ENCODE measurements at regions not wholly inside any gene's neighbourhood (a gene's known extent, or its start where the extent isn't known, plus 50 kb on each side); places are given as distances from the start of the nearest gene placed in this dataset.
"Not testable (repeated sequence)": the region's sequence is repeated elsewhere in the genome, so short reads cannot be mapped to it uniquely, and the experiment has no call there.

DNA sequence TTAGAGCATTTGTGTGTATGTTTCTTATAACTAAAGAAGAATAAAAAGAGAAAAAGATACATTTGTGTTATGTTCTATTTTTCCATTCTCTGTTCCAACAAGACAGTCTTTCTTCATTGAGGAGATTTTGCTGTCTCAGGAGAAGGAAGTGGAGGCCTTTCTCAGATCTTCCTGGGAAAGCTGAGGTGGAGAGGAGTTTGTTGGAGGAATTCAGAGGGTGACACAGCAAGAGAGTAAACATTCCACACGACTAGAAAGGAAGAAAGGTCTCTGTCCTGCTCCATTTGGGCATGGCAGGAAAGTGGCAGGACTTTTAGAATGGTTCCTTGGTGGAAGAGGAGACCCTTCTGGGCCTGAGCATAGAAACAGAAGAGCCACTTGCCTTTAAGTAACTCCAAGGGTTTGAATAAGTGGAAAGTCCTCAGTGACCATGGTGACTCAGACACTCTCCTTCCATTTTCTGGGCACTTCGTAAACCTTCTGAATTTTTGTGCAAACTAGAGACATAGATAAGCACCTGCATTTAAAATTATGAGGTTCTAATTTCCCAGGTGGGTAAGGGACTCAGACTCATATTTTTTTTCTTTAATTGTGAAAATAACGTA lies 52.3 kb upstream of the COL5A2 start:
- FAIRE-seq = no peak
- TF ChIP-seq POLR2AphosphoS5 (IDR thresholded peaks at IDR 0.05; ENCODE audit: low read depth, low read length) = no peak
- TF ChIP-seq POLR2A (IDR thresholded peaks at IDR 0.05; ENCODE audit: low read depth, low read length) = no peak
- no peak for TF ChIP-seq PAX5 (IDR thresholded peaks at IDR 0.05; ENCODE audit: insufficient read depth, low read length, severe bottlenecking)
- TF ChIP-seq SPI1 (IDR thresholded peaks at IDR 0.05; ENCODE audit: low read depth, low read length) = no peak
- TF ChIP-seq POU2F2 (IDR thresholded peaks at IDR 0.05; ENCODE audit: low read depth, low read length) = no peak
- TF ChIP-seq TAF1 (IDR thresholded peaks at IDR 0.05; ENCODE audit: low read depth, low read length) = no peak
- no peak for DNase-seq (ENCODE audit: insufficient read length, low spot score)

DNA sequence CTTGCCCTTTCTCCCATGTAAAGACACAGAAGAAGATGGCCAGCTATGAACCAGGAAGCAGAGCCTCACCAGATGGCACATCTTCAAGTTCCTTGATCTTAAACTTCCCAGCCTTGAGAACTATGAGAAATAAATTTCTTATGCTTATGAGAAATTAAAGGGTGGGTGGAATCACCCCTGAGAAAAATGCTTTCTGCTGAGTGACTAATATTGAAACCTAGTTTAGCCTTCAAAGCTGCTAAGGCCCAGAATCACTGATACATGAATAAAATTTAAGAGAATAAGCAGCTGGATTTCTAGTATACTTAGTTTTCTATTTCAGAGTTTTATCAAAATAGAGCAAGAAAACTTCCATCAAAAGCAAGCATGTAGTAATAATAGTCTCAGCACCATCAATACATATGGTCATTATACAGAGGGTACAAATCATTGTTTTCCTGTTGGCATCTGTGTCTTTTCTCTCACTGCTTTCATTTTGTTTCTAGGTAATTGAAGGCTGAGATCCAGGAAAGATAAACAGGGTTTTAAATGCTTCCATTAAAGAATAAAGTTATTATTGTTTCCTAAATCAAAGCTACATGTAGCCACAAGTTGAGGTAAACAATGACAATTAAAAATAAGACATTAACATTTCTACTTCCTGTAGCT lies 53.3 kb upstream of the COL5A2 start:
- peak; percentile 0 for DNase-seq (ENCODE audit: insufficient read length, low spot score)
- no peak for FAIRE-seq
- TF ChIP-seq SPI1 (IDR thresholded peaks at IDR 0.05; ENCODE audit: low read depth, low read length) = no peak
- no peak for TF ChIP-seq POLR2AphosphoS5 (IDR thresholded peaks at IDR 0.05; ENCODE audit: low read depth, low read length)
- TF ChIP-seq POLR2A (IDR thresholded peaks at IDR 0.05; ENCODE audit: low read depth, low read length) = no peak
- no peak for TF ChIP-seq POU2F2 (IDR thresholded peaks at IDR 0.05; ENCODE audit: low read depth, low read length)

DNA sequence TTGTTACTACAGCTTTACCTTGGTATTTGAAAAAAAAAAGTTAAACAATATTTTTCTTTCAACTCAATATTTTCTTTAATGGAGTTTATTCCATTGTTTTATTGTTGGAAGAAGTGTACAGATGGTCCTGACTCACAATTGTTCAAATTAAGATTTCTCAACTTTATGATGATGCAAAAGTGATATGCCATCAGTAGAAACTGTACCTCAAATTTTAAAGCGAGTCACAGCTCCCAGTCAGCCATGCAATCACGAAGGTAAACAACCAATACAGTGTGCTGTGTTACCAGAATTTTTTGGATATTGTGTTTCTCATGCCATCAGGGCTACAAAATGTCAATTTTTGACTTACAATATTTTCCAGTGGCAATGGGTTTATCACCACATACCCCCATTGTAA lies 54.0 kb upstream of the COL5A2 start:
- TF ChIP-seq SPI1 (IDR thresholded peaks at IDR 0.05; ENCODE audit: low read depth, low read length) = no peak
- no peak for TF ChIP-seq POU2F2 (IDR thresholded peaks at IDR 0.05; ENCODE audit: low read depth, low read length)
- no peak for TF ChIP-seq PAX5 (IDR thresholded peaks at IDR 0.05; ENCODE audit: insufficient read depth, low read length, severe bottlenecking)
- TF ChIP-seq POLR2AphosphoS5 (IDR thresholded peaks at IDR 0.05; ENCODE audit: low read depth, low read length) = no peak
- no peak for TF ChIP-seq TAF1 (IDR thresholded peaks at IDR 0.05; ENCODE audit: low read depth, low read length)
- TF ChIP-seq POLR2A (IDR thresholded peaks at IDR 0.05; ENCODE audit: low read depth, low read length) = no peak
- FAIRE-seq (no peak), DNase-seq (ENCODE audit: insufficient read length, low spot score) (no peak)

- TF ChIP-seq POLR2A (IDR thresholded peaks at IDR 0.05; ENCODE audit: low read depth, low read length) (no peak), POLR2AphosphoS5 (IDR thresholded peaks at IDR 0.05; ENCODE audit: low read depth, low read length) (no peak), SPI1 (IDR thresholded peaks at IDR 0.05; ENCODE audit: low read depth, low read length) (no peak), PAX5 (IDR thresholded peaks at IDR 0.05; ENCODE audit: insufficient read depth, low read length, severe bottlenecking) (no peak), POU2F2 (IDR thresholded peaks at IDR 0.05; ENCODE audit: low read depth, low read length) (no peak), TAF1 (IDR thresholded peaks at IDR 0.05; ENCODE audit: low read depth, low read length) (no peak)
- FAIRE-seq = no peak
Measured at GRCh38 chr2:189234991-189235390, 55.4 kb upstream of the COL5A2 start.

DNA sequence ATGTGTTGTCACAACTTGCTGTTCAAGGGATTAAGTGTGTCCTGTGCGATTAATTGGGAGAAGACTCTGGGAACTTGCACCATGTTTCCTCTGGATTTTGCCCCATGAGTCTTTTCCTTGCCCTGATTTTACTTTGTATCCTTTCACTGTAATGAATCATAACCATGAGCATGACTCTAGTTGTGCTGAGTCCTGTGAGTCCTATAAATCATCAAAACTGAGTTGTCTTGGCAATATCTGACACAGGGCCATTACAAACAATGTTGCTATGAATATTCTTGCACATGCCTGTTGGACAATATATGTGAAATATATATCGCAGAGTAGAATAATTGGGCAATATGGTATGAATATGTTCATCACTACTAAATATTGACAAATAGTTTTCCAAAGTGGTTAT lies 56.5 kb upstream of the COL5A2 start:
- no peak for FAIRE-seq
- no peak for DNase-seq (ENCODE audit: insufficient read length, low spot score)
- no peak for TF ChIP-seq POLR2AphosphoS5 (IDR thresholded peaks at IDR 0.05; ENCODE audit: low read depth, low read length)
- no peak for TF ChIP-seq TAF1 (IDR thresholded peaks at IDR 0.05; ENCODE audit: low read depth, low read length)
- no peak for TF ChIP-seq SPI1 (IDR thresholded peaks at IDR 0.05; ENCODE audit: low read depth, low read length)

More at GRCh38 chr2:189234991-189235390, 55.4 kb upstream of the COL5A2 start:
- DNase-seq (ENCODE audit: insufficient read length, low spot score) = no peak

GRCh38 chr2:189238903-189239302 lies 59.3 kb upstream of the COL5A2 start:
- FAIRE-seq (no peak), DNase-seq (ENCODE audit: insufficient read length, low spot score) (no peak)
- TF ChIP-seq PAX5 (IDR thresholded peaks at IDR 0.05; ENCODE audit: insufficient read depth, low read length, severe bottlenecking) = no peak

GRCh38 chr2:189243843-189244242 lies 64.3 kb upstream of the COL5A2 start:
- not testable (repeated sequence) for DNase-seq (ENCODE audit: insufficient read length, low spot score); FAIRE-seq

- FAIRE-seq (no peak), DNase-seq (ENCODE audit: insufficient read length, low spot score) (no peak)
- TF ChIP-seq POU2F2 (IDR thresholded peaks at IDR 0.05; ENCODE audit: low read depth, low read length) (no peak), PAX5 (IDR thresholded peaks at IDR 0.05; ENCODE audit: insufficient read depth, low read length, severe bottlenecking) (no peak), SPI1 (IDR thresholded peaks at IDR 0.05; ENCODE audit: low read depth, low read length) (no peak), TAF1 (IDR thresholded peaks at IDR 0.05; ENCODE audit: low read depth, low read length) (no peak), POLR2AphosphoS5 (IDR thresholded peaks at IDR 0.05; ENCODE audit: low read depth, low read length) (no peak), POLR2A (IDR thresholded peaks at IDR 0.05; ENCODE audit: low read depth, low read length) (no peak)
Measured at GRCh38 chr2:189247276-189247675, 67.7 kb upstream of the COL5A2 start.

GRCh38 chr2:189248141-189248540 lies 68.6 kb upstream of the COL5A2 start:
- TF ChIP-seq POU2F2 (IDR thresholded peaks at IDR 0.05; ENCODE audit: low read depth, low read length) = no peak
- no peak for TF ChIP-seq TAF1 (IDR thresholded peaks at IDR 0.05; ENCODE audit: low read depth, low read length)
- TF ChIP-seq POLR2AphosphoS5 (IDR thresholded peaks at IDR 0.05; ENCODE audit: low read depth, low read length) = no peak
- TF ChIP-seq PAX5 (IDR thresholded peaks at IDR 0.05; ENCODE audit: insufficient read depth, low read length, severe bottlenecking) = no peak
- TF ChIP-seq SPI1 (IDR thresholded peaks at IDR 0.05; ENCODE audit: low read depth, low read length) = no peak
- TF ChIP-seq POLR2A (IDR thresholded peaks at IDR 0.05; ENCODE audit: low read depth, low read length) = no peak
- DNase-seq (ENCODE audit: insufficient read length, low spot score) = no peak
- no peak for FAIRE-seq

- TF ChIP-seq TAF1 (IDR thresholded peaks at IDR 0.05; ENCODE audit: low read depth, low read length) (no peak), POLR2AphosphoS5 (IDR thresholded peaks at IDR 0.05; ENCODE audit: low read depth, low read length) (no peak)
- no peak for DNase-seq (ENCODE audit: insufficient read length, low spot score)
- FAIRE-seq = no peak
Measured at GRCh38 chr2:189249171-189249570, 69.6 kb upstream of the COL5A2 start.

- no peak for DNase-seq (ENCODE audit: insufficient read length, low spot score)
- FAIRE-seq = no peak
- TF ChIP-seq POU2F2 (IDR thresholded peaks at IDR 0.05; ENCODE audit: low read depth, low read length) (no peak), POLR2AphosphoS5 (IDR thresholded peaks at IDR 0.05; ENCODE audit: low read depth, low read length) (no peak), POLR2A (IDR thresholded peaks at IDR 0.05; ENCODE audit: low read depth, low read length) (no peak), SPI1 (IDR thresholded peaks at IDR 0.05; ENCODE audit: low read depth, low read length) (no peak), TAF1 (IDR thresholded peaks at IDR 0.05; ENCODE audit: low read depth, low read length) (no peak), PAX5 (IDR thresholded peaks at IDR 0.05; ENCODE audit: insufficient read depth, low read length, severe bottlenecking) (no peak)
Measured at GRCh38 chr2:189249901-189250300, 70.3 kb upstream of the COL5A2 start.
